ENCODE measurements at regions not wholly inside any gene's neighbourhood (a gene's known extent, or its start where the extent isn't known, plus 50 kb on each side); places are given as distances from the start of the nearest gene placed in this dataset.
A peak's percentile ranks its signal among the peaks of the same experiment; 100 is the strongest.
"Not testable (repeated sequence)": the region's sequence is repeated elsewhere in the genome, so short reads cannot be mapped to it uniquely, and the experiment has no call there.

GRCh38 chr4:138450546-138451275 is 208.6 kb upstream of the SLC7A11 start:
- in situ Hi-C loops (cut with HindIII; ENCODE audit: low sequenced_read_pairs): no loop called here
- no peak for DNase-seq (ENCODE audit: low spot score)

DNA sequence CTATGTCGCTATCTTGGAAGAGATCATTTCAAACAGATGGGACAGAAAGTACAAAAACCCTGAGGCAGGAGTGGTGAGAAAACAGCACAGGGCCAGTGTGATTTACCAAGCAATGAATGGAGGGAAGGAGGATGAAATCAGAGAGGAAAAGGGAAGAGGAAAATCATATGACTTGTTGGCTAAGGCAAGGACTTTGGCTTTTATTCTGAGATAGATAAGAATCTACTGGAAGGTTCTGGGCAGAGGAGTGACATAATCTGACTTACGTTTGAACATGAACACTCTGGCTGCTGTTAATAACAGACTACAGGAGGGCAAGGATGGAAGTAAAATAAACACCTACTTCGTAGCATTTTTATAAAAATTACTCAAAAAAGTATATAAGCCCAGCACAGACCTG is 207.8 kb upstream of the SLC7A11 start:
- DNase-seq (ENCODE audit: low spot score): peak; percentile 17
- in situ Hi-C loops (cut with HindIII; ENCODE audit: low sequenced_read_pairs): no loop called here

- in situ Hi-C loops (cut with HindIII; ENCODE audit: low sequenced_read_pairs): no loop called here
- DNase-seq (ENCODE audit: low spot score): no peak
These were observed 206.0 kb upstream of the SLC7A11 start for GRCh38 chr4:138448169-138448568.

- in situ Hi-C loops (cut with HindIII; ENCODE audit: low sequenced_read_pairs): no loop called here
- DNase-seq (ENCODE audit: low spot score): no peak
These were observed 204.3 kb upstream of the SLC7A11 start for GRCh38 chr4:138446456-138446855.

DNA sequence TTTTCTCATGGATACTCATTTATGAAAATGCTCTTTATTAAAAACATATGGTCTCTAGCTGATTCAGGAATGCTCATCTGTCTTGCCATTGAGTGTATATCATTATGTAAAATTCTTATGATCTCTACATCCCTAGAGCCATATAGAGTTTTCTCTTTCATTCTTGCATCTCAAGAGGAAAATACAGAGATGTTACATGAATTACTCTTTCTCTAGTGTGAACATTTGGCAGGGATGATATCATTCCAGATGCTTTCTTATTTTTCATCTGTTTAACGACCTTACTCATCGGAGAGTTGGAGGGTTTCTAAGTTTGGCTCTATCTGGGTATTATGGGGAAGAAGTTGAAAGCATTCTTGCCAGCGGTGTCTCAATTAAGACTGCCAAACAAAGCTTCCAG is 202.9 kb upstream of the SLC7A11 start:
- in situ Hi-C loops (cut with HindIII; ENCODE audit: low sequenced_read_pairs): no loop called here
- no peak for DNase-seq (ENCODE audit: low spot score)

GRCh38 chr4:138444260-138444659 is 202.1 kb upstream of the SLC7A11 start:
- no peak for DNase-seq (ENCODE audit: low spot score)
- in situ Hi-C loops (cut with HindIII; ENCODE audit: low sequenced_read_pairs): no loop called here

- in situ Hi-C loops (cut with HindIII; ENCODE audit: low sequenced_read_pairs): no loop called here
- no peak for DNase-seq (ENCODE audit: low spot score)
These were observed 197.0 kb upstream of the SLC7A11 start for GRCh38 chr4:138439143-138439581.

- no peak for DNase-seq (ENCODE audit: low spot score)
- in situ Hi-C loops (cut with HindIII; ENCODE audit: low sequenced_read_pairs): no loop called here
These were observed 196.5 kb upstream of the SLC7A11 start for GRCh38 chr4:138438608-138439007.

GRCh38 chr4:138437263-138437851 is 195.2 kb upstream of the SLC7A11 start:
- DNase-seq (ENCODE audit: low spot score): no peak
- in situ Hi-C loops (cut with HindIII; ENCODE audit: low sequenced_read_pairs): no loop called here

DNA sequence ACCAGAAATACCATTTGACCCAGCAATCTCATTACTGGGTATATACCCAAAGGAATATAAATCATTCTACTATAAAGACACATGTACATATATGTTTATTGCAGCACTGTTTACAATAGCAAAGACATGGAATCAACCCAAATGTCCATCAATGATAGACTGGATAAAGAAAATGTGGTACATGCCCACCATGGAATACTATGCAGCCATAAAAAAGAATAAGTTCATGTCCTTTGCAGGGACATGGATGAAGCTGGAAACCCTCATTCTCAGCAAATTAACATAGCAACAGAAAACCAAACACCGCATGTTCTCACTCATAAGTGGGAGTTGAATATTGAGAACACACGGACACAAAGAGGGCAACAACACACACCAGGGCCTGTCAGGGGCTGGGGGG is 193.6 kb upstream of the SLC7A11 start:
- DNase-seq (ENCODE audit: low spot score); in situ Hi-C loops (cut with HindIII; ENCODE audit: low sequenced_read_pairs): not testable (repeated sequence)

- DNase-seq (ENCODE audit: low spot score); in situ Hi-C loops (cut with HindIII; ENCODE audit: low sequenced_read_pairs): not testable (repeated sequence)
These were observed 192.9 kb upstream of the SLC7A11 start for GRCh38 chr4:138435046-138435445.

DNA sequence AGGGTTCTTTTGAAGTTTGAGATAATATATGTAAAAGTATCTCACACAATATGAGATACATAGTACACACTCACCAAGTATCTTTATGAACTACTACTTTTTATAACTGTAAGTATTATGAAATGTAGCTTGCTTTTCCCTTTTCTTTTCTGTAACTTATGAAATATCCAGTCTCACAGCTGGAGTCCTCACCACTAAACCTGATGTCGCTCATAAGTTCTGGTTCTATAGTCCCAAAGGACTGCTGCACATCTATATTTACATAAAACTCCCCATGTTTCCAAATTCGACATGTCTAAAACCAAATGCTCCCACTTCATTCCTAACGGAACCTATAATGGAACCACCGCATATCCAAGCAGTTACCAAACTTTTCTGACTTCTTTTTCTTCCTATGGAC is 186.5 kb upstream of the SLC7A11 start:
- in situ Hi-C loops (cut with HindIII; ENCODE audit: low sequenced_read_pairs): no loop called here
- DNase-seq (ENCODE audit: low spot score): no peak

- DNase-seq (ENCODE audit: low spot score): no peak
- in situ Hi-C loops (cut with HindIII; ENCODE audit: low sequenced_read_pairs): no loop called here
These were observed 184.6 kb upstream of the SLC7A11 start for GRCh38 chr4:138426786-138427185.

DNA sequence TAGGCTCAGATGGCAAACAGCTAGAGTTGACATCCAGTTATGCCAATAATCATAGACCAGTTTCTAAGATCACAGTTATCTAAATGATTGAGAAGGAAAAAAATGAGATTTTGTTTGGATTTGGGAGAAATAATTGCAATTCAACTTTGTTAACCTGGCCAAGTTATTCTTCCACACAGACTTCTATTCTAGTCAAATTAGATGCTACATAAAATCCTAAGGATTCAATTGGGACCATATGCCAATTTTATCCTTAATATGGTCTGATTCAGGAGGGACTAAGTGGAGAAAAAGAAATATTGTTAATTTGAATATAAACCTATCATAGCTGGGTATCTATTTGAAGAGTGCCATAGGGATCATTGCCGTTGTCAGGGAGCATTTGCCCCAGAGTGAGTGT is 178.3 kb upstream of the SLC7A11 start:
- in situ Hi-C loops (cut with HindIII; ENCODE audit: low sequenced_read_pairs): no loop called here
- no peak for DNase-seq (ENCODE audit: low spot score)

- no peak for DNase-seq (ENCODE audit: low spot score)
- in situ Hi-C loops (cut with HindIII; ENCODE audit: low sequenced_read_pairs): no loop called here
These were observed 172.1 kb upstream of the SLC7A11 start for GRCh38 chr4:138414202-138414601.

DNA sequence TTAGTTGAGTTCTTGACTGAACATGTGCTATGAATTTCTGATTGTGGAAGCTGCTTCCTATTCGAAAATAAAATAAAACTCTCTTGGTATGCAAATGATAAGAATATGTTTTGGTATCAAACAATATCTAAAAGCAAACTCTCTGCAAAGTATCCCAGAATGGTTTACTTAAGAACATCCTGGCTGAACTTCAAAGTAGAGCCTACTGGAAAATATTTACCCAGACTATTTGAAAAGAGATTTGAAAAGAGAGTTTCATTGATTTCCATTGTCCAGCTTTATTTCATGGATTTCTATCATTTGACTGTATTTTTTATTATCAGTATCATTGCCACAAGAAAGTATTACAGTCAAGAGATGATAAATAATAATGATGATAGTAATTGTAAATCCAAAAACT is 171.1 kb upstream of the SLC7A11 start:
- in situ Hi-C loops (cut with HindIII; ENCODE audit: low sequenced_read_pairs): no loop called here
- DNase-seq (ENCODE audit: low spot score): no peak

- in situ Hi-C loops (cut with HindIII; ENCODE audit: low sequenced_read_pairs): no loop called here
- no peak for DNase-seq (ENCODE audit: low spot score)
These were observed 170.7 kb upstream of the SLC7A11 start for GRCh38 chr4:138412847-138413246.

DNA sequence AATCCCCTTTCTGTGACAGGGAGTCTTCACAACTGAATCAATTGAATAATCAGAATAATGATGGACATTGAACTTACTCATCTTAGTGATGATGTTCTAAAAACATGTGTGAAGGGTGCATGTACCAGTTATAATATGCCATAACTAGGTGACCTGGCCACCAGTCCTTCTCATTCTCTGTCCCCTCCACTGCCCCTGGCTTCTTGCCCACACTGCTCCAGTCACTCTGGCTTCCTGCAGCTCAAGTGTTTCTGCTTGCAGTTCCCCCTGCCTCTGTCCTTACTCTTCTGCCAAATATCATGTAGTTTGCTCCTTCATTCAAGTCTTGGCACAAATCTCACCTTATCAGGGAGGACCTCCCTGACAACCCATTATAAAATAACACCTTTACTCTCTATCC is 168.1 kb upstream of the SLC7A11 start:
- in situ Hi-C loops (cut with HindIII; ENCODE audit: low sequenced_read_pairs): no loop called here
- no peak for DNase-seq (ENCODE audit: low spot score)

DNA sequence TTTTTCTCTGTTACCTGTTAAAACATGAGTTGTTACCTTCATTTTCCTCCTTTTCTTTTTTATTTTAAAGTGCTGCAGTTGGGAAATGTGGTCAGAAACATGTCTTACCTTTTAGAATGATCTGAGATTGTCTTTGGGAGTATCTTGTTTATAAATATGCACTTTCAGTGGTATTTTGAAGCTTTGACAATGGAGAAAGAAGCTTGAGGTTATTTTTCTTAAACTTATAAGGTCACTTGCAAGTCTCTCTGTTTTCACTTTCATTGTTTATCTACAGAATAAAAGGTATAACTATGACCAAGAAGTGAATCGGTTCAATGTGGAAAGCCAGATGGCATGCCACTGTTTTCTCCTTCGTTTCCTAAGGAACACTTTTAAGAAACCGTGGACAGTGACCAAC is 167.5 kb upstream of the SLC7A11 start:
- no peak for DNase-seq (ENCODE audit: low spot score)
- in situ Hi-C loops (cut with HindIII; ENCODE audit: low sequenced_read_pairs): no loop called here

DNA sequence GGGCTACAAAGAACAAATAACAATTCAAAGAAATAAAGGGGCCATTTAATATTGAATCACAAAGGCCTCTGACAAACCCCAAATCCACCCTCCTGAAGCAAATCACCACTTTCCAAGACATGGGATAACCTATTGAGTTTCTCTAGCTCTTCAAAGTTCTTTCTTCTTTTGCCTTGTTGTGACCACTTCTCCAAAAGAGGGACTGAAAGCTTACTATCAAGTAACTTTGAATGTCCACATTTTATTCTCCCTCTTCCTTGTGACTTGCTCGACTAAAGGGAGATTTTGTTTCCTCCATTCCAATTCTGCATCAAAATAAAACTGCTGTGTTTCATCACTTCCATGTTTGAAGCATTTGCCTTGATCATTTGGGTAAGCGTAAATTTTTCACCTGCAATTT is 166.6 kb upstream of the SLC7A11 start:
- DNase-seq (ENCODE audit: low spot score): no peak
- in situ Hi-C loops (cut with HindIII; ENCODE audit: low sequenced_read_pairs): no loop called here

DNA sequence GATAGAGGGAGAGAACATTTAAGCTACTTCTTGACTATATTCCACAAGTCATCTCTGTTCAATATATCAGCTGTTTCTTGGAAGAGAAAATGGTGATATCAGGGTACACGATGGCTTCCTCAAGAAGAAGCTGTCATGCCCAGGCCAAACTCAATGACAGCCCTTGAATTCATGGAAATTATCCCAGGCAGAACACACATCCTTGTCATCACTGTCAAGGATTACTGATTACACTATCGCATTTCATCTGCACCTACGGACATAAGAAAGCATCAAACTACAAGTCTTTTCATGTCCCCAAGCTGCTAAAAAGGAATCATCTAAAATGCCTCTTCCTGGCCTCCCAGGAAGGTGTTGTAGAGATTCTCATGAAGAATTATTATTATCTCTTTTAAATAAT is 165.2 kb upstream of the SLC7A11 start:
- in situ Hi-C loops (cut with HindIII; ENCODE audit: low sequenced_read_pairs): no loop called here
- no peak for DNase-seq (ENCODE audit: low spot score)
